GM21447 (cell line): ENCODE measurements at regions not wholly inside any gene's neighbourhood (a gene's known extent, or its start where the extent isn't known, plus 50 kb on each side); places are given as distances from the start of the nearest gene placed in this dataset.

Experiments
- ATAC-seq: cut with Tn5 transposase; IDR thresholded peaks from one replicate; pipeline ENCODE4 v1.9.1; 2021; ENCODE audit not compliant: unreplicated experiment

- ATAC-seq, result no peak
Measured at GRCh38 chr7:46357851-46358250, 436.8 kb upstream of the IGFBP3 start.

GRCh38 chr7:46357290-46357689 is 436.2 kb upstream of the IGFBP3 start:
- no peak for ATAC-seq

- ATAC-seq, result no peak
Measured at GRCh38 chr7:46356371-46356770, 435.3 kb upstream of the IGFBP3 start.

- no peak for ATAC-seq
Measured at GRCh38 chr7:46355331-46355730, 434.3 kb upstream of the IGFBP3 start.

GRCh38 chr7:46352004-46352954 is 431.2 kb upstream of the IGFBP3 start:
- ATAC-seq, result no peak

GRCh38 chr7:46349490-46349889 is 428.4 kb upstream of the IGFBP3 start:
- no peak for ATAC-seq

GRCh38 chr7:46344533-46344932 is 423.5 kb upstream of the IGFBP3 start:
- no peak for ATAC-seq

- ATAC-seq, result no peak
Measured at GRCh38 chr7:46343802-46344201, 422.7 kb upstream of the IGFBP3 start.

GRCh38 chr7:46322937-46323336 is 401.9 kb upstream of the IGFBP3 start:
- no peak for ATAC-seq

GRCh38 chr7:46321556-46322205 is 400.6 kb upstream of the IGFBP3 start:
- ATAC-seq, result no peak

GRCh38 chr7:46320956-46321355 is 399.9 kb upstream of the IGFBP3 start:
- ATAC-seq, result no peak

- no peak for ATAC-seq
Measured at GRCh38 chr7:46319841-46320240, 398.8 kb upstream of the IGFBP3 start.

- ATAC-seq, result no peak
Measured at GRCh38 chr7:46318276-46318675, 397.2 kb upstream of the IGFBP3 start.

GRCh38 chr7:46317256-46317655 is 396.2 kb upstream of the IGFBP3 start:
- no peak for ATAC-seq

- no peak for ATAC-seq
Measured at GRCh38 chr7:46315891-46316290, 394.8 kb upstream of the IGFBP3 start.

- ATAC-seq, result no peak
Measured at GRCh38 chr7:46301677-46302076, 380.6 kb upstream of the IGFBP3 start.

GRCh38 chr7:46297515-46297914 is 376.4 kb upstream of the IGFBP3 start:
- ATAC-seq, result no peak

GRCh38 chr7:46296526-46296925 is 375.5 kb upstream of the IGFBP3 start:
- ATAC-seq, result no peak

- ATAC-seq, result no peak
Measured at GRCh38 chr7:46294381-46294780, 373.3 kb upstream of the IGFBP3 start.

- ATAC-seq, result no peak
Measured at GRCh38 chr7:46292741-46293140, 371.7 kb upstream of the IGFBP3 start.

- ATAC-seq, result no peak
Measured at GRCh38 chr7:46291601-46292150, 370.6 kb upstream of the IGFBP3 start.

- no peak for ATAC-seq
Measured at GRCh38 chr7:46291050-46291438, 370.0 kb upstream of the IGFBP3 start.
